HG03108 (cell line): ENCODE measurements at regions not wholly inside any gene's neighbourhood (a gene's known extent, or its start where the extent isn't known, plus 50 kb on each side); places are given as distances from the start of the nearest gene placed in this dataset.

Experiments used
- ATAC-seq: cut with Tn5 transposase; IDR thresholded peaks from one replicate; pipeline ENCODE4 v1.9.1; 2021; ENCODE audit warnings: moderate library complexity; ENCODE audit not compliant: unreplicated experiment

DNA sequence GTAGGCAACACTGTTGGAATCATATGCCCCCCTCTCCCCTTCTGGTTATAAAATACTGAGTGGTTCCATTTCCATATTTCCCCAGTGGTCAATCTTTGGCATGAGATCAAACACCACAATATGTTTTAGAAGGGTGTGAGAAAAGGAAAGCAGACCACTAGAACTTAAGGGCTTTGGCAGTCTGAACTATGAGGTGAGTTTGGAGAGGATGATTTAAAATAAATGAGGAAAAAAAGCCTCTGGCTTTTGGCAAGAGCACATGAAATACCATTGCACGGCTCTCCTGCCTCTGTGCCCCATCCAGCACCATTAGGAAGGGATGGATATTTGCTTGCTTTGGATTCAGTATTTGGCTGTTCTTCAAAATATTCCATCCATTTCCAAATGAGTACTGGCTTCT lies 339.5 kb upstream of the C1orf87 start:
- no peak for ATAC-seq

DNA sequence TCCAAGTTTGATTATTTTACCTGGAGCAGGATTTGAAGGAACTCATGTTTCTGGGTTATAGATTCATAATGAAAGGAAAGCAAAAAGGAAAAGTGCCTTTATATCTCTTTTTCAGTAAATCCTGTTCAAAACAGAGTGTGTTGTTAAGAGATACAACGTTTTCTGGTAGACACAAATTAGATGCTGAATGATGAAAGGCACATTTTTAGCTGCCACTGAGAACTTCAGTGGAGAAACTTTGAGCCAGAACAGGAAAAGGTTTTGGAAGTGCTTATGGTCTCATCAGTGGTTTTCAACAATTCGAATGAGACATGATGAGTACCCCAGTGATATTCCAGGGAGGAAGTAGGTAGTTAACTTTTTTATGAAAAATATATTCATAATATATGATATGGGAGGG lies 338.0 kb upstream of the C1orf87 start:
- no peak for ATAC-seq

DNA sequence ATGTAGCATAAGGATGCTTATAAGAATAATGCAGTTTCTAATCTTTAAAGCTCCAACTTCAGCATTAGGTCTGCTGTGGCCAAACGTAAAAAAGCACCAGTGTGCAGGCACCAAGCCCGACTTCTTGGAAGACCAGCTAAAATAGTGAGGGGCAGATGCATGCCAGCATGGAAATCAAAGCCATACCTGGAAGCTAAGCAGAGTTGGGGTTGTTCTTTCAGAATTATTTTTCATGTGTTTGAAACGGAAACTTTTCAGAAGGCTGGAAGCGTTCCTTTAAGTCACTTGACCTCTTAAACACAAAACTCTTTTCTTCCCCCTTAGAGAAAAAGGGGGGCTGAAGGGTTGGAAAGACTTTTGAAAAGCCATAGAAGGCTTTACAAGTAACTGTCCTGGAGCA lies 329.2 kb upstream of the C1orf87 start:
- no peak for ATAC-seq

DNA sequence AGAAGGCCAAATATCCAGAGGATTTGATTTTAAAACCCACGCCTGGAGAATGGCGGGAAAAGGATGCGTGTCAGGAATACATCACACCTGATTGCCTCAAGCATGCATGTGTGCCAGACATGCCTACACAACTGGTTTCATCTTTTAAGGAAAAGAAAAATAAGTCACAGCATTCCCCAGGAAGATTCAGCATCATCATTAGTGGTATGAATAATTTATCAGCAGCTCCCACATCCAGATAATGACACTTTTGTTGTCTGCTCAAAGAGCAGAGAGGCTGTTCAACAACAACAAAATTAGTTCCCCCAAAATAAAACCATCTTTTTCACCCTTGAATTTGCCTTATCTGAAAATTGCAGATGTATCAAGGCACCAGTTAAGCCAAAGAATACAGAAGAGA lies 328.6 kb upstream of the C1orf87 start:
- no peak for ATAC-seq

DNA sequence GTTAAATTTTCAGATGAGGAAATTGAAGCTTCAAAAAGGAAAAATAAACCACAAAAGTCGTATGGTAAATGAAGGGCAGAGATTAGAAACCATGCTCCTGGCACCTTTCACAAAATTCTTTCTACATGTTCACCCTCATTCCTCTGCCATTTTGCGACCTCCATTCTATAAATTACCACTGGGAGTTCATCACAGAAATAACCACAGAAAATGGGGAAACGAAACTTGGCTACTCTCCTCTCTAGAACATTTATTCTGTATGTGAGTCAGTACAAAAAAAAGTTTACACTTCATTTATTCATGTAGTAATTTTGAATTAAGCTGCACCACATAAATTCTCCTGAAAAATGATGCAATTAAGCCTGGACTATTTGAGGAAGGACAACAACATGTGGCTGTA lies 320.9 kb upstream of the C1orf87 start:
- no peak for ATAC-seq

DNA sequence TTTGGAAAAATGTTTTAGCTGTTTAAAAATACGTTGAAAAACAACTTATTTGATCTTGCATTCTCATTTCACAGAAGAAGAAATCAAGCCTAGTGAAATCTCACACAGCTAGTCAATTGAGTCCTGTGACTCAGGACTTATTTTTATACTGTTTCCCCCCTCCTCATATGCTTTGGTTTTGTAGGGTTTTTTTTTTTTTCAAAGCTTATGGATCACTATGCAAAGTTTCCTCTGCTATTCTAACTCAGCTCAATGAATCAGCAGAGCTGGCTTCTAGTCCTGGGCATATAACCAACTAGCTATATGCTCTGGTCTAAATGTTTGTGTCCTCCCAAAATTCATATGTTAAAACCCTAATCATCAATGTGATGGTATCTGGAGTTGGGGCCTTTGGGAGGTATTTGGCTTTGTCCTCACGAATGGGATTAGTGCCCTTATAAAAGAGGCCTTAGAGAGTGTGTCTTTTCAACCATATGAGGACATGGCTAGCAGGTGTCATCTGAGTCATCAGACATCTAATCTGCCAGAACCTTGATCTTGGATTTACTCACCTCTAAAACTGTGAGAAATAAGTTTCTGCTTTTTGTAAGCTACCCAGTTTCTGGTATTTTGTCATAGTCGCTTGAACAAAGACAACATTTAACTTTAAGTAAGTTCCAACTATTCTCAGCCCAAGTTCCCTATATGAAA lies 317.2 kb upstream of the C1orf87 start:
- peak; percentile 63 for ATAC-seq

DNA sequence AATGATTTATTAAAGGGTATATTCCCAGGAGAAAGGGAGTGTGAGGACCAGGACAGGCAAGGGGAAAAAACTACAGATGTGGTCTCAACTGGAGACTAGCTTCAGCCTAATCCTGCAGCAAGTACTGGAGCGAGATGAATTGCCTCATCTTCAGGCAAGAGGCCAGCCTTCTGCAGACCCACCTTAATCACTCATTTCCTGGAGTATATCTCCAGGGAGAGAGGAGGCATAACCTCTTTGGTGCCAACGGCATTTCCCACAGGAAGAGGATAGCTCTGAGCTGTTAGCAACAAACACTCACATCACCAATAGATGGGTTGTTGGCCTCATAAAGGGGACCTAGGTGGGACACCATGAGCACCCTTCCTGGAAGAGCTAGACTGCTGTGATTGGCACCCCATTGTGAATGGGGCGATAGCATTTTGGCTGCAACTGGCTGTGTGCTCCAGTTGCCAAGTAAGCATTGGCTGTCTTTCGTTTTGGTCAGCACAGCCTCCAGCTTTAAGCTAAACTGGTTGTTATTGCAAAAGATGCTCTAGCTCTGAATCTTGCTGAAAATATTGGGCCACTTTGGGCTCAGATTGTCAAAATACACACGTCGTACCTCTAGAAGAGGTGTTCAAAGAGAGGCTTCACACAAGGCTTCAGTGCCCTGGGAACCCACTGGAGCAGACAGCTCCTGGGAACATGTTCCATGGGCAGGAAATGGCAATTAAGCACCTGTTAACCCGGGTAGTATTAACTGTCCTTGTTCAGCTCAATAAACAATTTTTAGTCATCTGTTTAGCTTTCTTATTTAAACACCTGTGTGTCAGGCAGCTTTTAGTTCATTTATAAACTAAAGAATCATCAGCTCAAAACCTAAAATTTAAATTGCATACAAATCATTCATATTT lies 314.8 kb upstream of the C1orf87 start:
- no peak for ATAC-seq

DNA sequence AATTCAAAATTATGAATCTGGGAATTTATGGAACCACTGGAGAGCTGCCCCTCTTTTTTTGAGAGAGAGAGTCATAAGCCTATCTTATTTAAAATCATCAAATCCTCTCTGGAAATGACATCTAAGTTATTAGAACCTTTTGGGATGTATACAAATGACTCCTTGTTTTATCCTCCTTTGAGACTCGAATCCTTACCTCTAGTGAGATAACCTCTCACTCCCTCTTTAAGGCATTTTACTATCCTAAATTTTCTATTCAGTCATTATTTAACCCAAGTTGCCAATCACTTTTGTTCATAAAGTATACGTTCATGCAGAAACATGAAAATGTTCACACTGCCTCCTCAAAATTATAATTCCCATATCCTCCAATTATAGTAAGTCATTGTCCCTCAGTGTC lies 313.6 kb upstream of the C1orf87 start:
- ATAC-seq = no peak

DNA sequence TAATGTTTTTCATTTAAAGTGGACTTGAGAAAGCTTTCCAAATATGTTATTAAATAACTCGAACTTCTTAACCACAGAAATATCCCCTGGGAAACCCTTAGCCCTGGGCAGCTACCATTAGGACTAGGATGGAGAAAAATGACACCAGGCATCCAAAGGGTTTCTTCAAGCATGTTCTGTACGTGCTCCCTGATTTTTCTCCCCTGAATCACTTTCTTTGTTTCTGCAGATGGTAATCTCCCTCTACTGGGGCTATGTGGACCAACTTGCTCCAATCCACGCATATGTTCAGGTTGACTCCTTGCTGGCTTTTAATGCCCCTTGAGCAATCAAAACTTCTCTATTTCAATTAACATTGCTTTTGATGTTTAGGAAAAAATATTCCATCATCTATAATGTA lies 312.7 kb upstream of the C1orf87 start:
- ATAC-seq = no peak

DNA sequence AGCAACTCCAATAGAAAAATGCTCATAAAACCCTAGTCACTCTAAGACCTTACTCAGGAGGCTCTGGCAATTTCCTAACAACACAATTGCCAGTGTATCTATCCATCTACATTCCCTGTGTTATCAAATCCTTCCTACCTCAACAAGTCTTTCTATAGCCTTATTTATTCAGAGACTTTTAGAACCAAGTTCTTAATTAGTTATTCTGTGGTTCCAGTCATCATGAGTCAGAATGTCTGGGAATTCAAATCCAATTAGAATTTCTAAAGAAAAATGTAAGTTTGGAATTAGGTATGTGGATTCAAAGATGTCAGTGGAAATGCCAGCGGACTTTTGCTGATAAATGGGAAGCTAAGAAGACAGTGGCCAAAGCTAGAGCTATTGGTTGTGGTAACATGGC lies 302.6 kb upstream of the C1orf87 start:
- no peak for ATAC-seq

DNA sequence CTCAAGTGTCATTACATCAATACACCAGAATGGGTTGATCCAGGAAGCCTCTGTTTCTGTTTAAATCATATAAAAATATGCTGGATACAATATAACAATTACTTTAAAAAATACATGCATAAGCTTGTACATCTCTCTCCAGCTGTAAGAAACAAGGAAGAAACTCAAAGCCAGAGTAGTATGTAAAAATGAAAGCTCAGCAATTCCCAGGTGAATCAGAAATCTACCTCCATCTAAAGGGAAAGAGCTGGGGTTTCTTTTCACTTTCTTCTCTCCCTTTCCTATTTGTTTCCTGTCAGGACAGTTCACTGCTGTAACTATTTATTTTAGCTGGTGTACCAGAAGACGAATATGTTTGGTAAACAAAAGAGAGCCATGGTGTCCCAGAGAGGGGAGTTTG lies 301.0 kb upstream of the C1orf87 start:
- ATAC-seq = no peak

DNA sequence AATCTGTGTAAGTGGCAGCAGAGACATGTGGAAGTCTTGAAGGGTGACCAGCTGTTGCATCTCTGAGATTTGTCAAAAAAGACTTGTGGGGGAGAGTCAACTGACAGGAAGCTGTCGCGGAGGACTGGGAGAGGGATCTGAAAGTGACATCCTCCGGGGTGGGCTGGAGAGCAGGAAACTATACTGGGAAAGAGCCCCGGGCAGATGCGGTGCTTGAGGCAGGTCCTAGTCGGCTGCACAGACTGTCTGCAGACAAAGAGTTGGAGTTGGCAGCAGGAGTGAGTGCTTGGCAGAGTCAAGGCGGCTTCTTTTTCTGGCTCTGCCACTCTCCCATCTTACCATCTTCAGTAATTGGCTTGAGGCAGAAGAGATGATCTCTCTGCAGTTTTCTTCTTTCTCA lies 294.0 kb upstream of the C1orf87 start:
- ATAC-seq = no peak

DNA sequence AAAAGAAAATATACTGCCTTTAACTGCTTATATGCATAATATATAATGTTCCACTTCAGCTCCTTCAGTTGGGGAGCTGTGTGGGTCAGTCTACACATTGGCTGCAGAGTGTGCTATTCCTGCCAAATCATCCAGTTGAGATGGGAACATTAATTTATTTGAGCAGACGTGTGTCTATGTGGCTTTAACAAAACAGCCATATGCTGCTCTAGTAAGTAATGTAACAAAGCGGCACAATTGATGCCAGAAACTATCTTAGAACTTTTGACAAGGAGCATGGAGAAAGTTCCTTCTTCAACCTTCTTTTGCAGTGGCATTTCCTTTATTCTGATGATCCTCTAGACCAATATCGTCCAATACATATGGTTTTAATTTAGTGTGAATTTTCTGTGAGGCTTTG lies 285.9 kb upstream of the C1orf87 start:
- no peak for ATAC-seq

DNA sequence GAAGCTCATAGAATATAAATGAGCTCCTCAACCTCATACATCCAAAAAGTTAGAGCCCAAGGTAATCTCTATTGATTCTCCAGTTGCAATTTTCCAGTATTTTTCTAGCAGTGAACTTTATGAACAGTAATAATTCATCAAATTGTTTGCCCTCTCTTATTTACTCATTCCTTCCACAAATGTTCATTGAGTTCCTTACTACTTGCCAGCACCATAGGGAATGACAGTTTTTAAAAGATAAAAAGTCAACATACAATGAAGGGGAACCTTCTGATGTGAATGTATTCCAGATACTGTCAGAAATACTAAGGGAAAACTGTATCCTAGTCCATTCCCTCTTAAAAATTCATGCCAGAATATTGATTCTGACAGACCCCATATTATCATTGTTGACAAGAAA lies 277.0 kb upstream of the C1orf87 start:
- no peak for ATAC-seq

DNA sequence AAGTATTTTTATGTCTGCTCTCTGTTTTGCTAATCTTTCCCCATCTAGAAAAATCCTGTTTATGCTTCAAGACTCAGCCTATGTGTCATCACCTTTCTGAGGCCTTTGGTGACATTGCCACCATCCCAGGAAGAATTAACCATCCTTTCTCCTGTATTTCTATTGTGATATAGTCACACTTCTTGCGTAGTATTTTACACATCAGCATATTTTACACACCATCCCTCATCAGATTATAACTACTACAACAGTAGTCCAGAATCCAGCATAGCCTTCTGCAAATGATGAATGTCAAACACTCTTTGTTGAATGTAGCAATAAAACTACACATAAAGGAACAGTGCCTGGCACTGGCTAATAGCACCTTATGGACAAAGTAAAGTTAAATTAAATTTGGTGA lies 275.3 kb upstream of the C1orf87 start:
- ATAC-seq = no peak

DNA sequence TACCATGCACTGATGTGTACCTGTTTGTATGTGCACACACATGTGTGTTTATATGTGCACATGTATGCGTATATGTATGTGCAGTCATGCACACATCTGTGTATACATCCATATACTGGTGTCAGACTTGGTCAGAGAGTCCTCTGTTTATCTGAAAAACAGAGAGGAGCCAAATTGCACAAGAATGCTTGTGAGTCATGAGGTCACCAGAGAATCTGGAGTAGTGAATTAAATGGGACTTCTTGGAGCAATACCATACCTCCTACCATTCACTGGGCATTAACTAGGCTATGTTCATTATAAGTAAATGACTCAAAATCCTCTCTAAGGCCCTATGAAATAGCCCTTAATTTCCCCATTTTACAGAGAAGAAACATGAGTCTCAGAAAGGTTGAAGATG lies 272.1 kb upstream of the C1orf87 start:
- ATAC-seq = no peak

DNA sequence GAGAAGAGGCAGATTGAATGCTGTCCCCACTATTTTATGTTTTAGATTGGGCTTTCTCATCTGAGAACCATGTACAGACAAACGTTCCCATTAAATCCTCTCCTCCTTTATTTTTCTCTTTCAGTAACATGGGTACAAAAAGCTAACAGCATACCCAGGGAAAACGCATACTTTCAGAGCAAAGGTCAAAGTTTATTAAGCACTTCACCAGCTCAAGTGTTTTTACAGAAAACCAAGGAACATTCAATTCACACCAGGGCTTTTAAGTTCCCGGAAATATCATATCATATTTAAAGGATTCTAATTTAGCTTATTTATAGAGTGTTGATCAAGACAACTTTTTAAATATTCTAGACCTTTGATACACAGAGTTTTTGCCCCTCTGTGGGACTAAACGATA lies 271.5 kb upstream of the C1orf87 start:
- ATAC-seq = no peak

DNA sequence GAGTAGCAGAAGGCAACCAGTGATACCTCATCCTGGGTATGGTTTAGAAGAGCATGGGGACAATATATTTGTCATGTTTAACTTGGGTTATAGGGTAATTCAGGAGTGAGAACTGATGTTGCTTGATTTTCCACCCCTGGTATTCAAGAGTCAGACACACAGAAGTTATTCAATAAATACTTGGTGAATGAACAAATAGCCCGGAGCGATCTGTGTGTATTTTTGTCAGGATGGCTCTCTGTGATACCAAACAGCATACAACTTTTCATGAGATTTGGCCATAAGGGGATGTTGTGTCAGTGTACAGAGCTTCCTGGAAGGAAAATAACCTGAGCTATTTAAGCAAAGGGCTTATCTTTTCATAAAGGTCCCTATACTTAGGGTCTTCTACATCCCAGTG lies 270.2 kb upstream of the C1orf87 start:
- ATAC-seq = no peak

DNA sequence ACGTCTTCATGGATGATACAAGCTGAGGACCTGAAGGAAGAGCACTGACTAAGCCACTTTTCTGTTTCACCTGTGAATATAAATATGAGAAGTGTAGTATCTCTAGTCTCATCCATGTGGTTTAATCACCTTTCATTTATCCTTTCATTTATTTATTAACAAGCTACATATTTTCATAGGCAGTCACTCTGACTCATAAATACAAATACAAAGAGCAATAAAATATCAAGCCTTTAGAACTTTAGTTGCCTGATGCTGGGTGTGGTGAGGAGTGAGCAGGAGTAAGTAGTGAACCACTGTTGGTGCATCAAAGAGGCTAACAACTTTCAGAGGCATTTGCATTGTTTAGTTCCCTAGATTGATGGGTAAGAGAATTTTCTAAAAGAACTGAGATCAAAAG lies 269.0 kb upstream of the C1orf87 start:
- ATAC-seq = no peak

DNA sequence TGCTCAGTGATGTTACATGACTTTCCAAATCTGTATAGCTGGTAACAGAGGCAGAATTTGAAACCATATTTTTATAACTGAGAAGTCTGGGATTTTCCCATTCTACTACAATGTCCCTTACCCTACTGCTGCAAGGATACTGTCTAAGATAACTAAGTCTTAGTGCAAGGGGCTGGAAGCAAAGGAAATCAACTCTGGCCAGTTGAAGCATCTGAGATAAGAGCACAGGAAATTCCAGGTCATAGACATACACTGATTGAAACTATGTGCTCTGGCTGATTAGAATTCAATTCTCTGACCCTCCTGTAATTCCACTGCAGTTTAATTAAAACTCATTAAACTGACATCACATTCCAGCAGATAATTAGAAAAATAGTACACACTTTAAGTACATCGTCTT lies 267.7 kb upstream of the C1orf87 start:
- ATAC-seq = no peak

DNA sequence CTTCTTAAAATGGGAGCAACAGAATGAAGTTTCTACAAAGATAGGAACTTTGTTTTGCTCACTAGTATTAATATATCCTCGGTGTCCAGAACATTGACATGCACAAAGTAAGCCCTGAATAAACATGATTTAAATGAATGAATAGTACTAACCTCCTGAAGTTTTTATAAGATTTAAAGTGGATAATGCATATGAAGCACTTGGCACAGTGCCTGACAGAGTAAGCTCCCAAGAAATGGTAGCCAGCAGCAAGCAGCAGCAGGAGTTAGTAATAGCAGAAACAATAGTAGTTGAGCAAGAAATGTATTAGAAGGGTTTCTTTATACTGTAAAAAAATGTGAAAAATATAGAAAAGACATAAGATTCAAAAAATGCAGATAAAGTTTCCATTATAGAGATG lies 258.1 kb upstream of the C1orf87 start:
- no peak for ATAC-seq

DNA sequence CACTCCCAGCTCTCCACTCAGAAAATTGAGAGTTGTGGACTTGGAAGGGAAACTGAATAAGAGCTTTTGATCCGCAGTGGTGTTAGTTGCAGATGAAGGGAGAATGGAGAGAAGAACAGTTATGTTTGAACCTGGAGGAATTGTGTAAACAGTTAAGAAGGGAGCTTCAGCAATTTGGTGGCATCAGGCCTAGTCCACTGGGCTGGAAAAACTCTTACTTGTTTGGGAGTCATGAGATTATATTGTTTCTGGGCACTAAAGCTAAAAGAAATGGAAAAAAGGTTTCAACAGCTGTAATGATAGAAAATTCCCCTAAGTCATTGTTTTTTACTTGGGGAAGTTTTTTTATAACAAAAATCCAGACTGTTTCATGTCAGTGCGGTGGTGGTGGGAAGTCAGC lies 256.1 kb upstream of the C1orf87 start:
- ATAC-seq = no peak

DNA sequence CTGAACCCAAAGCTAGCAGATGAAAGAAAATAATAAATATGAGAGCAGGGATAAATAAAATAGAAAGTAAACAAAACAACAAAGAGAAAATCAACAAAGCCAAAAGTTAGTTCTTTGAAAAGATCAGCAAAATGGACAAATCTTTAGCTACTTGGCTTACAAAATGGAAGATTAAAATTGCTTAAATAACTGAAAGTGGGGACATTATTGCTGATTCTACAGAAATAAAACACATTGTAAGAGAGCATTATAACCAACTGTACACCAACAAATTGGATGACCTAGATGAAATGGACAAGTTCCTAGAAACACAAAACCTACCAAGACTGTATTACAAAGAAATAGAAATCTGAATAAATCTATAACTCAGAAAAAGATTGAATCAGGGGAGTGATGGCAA lies 238.3 kb upstream of the C1orf87 start:
- ATAC-seq = no peak
